GM12872 (cell line): ENCODE measurements at regions not wholly inside any gene's neighbourhood (a gene's known extent, or its start where the extent isn't known, plus 50 kb on each side); places are given as distances from the start of the nearest gene placed in this dataset.

Experiments
- TF ChIP-seq, protein P1 (sequence below): IDR thresholded peaks from 3 replicates; pipeline ENCODE4 v1.5.1; 2011; ENCODE audit warnings: low read depth, mild to moderate bottlenecking, low read length, moderate library complexity; ENCODE audit not compliant: insufficient read depth

DNA sequence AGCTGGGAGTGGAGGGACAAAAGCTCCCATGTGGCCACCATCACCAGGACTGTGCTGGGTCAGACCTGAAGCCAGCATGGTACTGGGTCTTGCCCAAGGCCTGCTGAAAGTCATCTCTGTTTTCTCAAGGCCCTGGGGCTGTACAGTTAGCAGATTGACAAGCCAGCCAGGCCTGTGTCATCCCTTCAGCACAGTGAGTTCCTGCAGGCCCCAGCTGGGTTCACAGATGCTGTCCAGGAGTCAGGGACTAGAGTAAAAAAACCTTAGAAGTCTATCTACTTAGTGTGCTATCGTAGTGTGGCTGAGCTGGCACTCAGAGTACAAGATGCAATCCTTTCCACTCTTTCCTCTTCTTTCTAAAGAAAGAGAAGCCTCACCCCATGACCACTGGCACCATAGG, 246.0 kb upstream of the NAALADL2 start:
- TF ChIP-seq, protein P1, sequence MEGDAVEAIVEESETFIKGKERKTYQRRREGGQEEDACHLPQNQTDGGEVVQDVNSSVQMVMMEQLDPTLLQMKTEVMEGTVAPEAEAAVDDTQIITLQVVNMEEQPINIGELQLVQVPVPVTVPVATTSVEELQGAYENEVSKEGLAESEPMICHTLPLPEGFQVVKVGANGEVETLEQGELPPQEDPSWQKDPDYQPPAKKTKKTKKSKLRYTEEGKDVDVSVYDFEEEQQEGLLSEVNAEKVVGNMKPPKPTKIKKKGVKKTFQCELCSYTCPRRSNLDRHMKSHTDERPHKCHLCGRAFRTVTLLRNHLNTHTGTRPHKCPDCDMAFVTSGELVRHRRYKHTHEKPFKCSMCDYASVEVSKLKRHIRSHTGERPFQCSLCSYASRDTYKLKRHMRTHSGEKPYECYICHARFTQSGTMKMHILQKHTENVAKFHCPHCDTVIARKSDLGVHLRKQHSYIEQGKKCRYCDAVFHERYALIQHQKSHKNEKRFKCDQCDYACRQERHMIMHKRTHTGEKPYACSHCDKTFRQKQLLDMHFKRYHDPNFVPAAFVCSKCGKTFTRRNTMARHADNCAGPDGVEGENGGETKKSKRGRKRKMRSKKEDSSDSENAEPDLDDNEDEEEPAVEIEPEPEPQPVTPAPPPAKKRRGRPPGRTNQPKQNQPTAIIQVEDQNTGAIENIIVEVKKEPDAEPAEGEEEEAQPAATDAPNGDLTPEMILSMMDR, result no peak

DNA sequence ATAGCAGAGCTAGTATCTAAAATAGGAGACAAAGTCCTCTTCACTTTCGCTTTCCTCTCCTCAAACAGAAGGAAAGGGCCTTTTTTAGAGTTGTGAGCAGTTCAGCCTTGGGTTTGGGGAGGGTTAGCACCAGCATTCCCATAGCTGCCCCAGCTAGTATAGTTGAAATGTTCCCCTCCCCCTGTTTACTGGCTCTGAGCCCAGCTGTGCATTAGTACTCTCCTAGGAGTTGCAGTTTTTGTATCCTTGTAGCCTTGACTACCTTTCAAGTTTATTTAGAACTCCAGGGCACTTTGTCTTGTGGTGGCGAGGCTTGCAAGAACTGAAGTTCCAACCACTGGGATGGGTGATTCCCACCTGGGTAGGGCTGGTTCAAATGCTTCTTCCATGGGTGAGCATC, 245.1 kb upstream of the NAALADL2 start:
- TF ChIP-seq, protein P1, result no peak

DNA sequence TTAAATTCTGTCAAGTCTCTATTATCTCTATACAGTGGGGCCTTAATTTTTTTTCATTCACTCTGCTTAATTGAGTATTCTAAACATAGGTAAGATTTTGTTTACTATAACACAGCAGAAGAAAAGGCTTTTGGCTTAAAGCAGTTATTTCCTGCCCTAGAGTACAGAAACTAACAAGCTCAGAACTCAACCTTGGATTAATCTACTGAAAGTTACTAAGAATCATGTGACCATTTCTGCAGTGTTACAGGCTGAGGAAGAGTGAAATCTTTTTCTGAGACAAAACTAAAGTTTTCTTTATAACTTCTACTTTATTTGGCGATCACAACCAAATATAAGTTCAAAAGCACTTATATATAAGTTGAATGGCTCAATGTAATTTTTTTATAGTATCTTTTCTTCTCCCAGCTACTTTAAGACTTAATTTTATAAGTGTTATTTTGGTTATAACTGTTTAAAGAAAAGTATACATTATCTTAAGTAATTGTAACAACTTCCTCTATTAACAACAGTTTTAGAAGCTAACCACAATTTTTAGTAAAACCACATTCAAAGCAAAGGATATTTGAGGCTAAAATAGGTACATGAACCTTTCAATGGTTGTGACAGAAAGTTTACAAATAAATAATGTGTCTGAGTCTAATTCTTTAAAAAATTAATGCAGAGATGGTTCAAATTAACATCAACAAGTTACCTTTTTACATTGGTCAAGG, 240.6 kb upstream of the NAALADL2 start:
- TF ChIP-seq, protein P1, result no peak

DNA sequence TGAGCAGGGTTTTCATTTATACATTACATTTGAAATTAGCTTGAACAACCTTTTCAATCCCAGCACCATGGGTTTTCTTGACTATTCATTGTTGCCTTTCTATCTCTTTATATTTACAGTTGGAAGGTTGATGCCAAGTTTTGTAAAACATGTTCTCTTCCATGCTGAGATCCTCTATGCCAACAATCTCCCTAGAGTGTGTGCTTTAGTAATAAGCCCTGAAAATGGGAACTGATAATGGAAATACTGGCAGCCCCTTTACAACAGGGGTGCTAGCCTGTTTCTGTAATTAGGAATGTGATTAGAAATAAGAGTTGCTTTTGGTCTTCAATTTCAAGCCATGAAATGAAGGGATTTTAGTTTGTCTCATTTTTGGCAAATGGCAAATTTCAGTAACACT, 239.9 kb upstream of the NAALADL2 start:
- TF ChIP-seq, protein P1, result no peak

DNA sequence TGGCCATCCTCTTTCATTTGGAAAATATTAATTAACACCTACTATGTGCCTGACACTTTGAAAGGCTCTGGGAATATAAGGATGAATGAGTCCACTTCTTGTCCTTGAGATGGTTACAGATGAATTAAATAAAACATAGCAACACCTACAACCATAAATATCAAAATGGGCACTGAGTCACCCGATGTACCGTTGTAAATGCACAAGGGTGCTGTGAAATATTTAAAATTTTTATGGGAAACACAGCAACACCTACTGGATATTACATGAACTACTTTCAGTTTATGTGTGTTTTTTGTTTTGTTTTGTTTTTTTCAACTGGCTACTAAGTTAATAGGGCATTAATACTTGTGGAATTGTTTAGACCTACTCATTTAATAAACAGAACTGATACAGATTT, 239.0 kb upstream of the NAALADL2 start:
- TF ChIP-seq, protein P1, result no peak

DNA sequence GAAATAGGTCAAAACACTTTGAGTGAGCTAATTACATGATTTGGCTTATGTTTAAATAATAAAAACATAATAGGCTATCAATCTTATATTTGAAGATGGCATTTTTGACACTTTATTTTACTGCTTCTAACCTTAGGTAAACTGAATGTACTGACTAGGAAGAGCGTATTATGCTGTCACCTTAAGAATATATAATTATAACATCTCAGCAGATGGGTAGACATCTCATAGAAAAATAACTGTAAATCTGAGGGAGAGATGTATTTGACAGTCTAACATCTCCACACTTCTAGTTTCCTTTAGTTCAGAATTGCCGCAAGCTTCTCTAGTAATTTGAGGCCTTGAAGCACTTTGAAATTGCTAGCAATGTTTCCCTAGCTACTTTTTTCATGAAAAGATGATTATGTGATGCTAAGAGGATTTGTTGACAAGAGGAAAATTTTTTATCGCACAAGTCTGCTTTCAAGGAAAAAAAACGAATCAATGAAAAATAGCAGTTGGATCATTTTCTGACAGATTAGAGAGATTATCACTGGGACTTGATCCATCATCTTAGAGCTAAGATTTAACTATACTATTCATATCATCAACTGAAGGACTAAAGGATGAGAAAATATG, 238.2 kb upstream of the NAALADL2 start:
- TF ChIP-seq, protein P1, result no peak

DNA sequence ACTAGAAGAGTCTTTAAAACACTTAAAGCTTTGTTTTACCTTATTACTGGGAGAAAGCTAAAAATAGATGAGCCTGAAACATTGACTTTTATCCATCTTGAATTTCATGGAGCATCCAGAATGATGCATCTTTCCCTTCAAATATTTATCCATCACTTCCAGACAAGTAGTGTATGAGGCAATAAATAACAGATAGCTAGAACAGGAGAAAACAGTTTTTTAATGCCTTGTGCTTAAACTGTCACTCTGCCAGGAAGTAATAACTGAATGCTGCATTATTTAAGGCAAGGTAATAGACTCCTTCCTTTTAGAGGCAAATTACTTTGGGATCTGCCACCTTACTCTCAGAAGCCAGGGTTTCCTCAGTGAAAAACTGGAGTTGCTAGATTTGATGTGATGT, 225.8 kb upstream of the NAALADL2 start:
- TF ChIP-seq, protein P1, result no peak
